GM23338 (cell line): ENCODE measurements at regions not wholly inside any gene's neighbourhood (a gene's known extent, or its start where the extent isn't known, plus 50 kb on each side); places are given as distances from the start of the nearest gene placed in this dataset.

Experiments
- ATAC-seq: fragments of 200-7000 bp; cut with Tn5 transposase; 3 replicates; pipeline ENCODE4 v1.9.1; 2020
- DNase-seq: peaks from one replicate; pipeline ENCODE4 v3.0.0-alpha.2; 2015; ENCODE audit warnings: low spot score
- H2AFZ ChIP-seq: fragments of 200-600 bp; sonication (generic); 2 replicates; pipeline ENCODE4 v1.8.0; 2016; ENCODE audit warnings: antibody characterized with exemption, mild to moderate bottlenecking, moderate library complexity
- H3F3A ChIP-seq: fragments of 200-600 bp; sonication (generic); replicated peaks from 2 replicates; pipeline ENCODE4 v1.8.0; 2017; ENCODE audit warnings: antibody characterized with exemption, mixed run types, low read depth
- H3K27ac ChIP-seq: fragments of 200-600 bp; sonication (generic); 2 replicates; pipeline ENCODE4 v1.6.1; 2016; ENCODE audit warnings: low read depth
- H3K27me3 ChIP-seq: fragments of 200-600 bp; sonication (generic); 2 replicates; pipeline ENCODE4 v1.8.0; 2016; ENCODE audit warnings: mild to moderate bottlenecking, mixed run types, moderate library complexity; ENCODE audit not compliant: insufficient read depth
- H3K36me3 ChIP-seq: fragments of 200-600 bp; sonication (generic); 2 replicates; pipeline ENCODE4 v1.8.0; 2016; ENCODE audit warnings: mild to moderate bottlenecking; ENCODE audit not compliant: insufficient read depth
- H3K4me1 ChIP-seq: fragments of 200-600 bp; sonication (generic); 2 replicates; pipeline ENCODE4 v1.8.0; 2016; ENCODE audit warnings: mild to moderate bottlenecking, moderate library complexity; ENCODE audit not compliant: insufficient read depth
- H3K4me2 ChIP-seq: fragments of 200-600 bp; sonication (generic); 2 replicates; pipeline ENCODE4 v1.7.1; 2017; ENCODE audit warnings: mixed run types
- H3K4me3 ChIP-seq: fragments of 200-600 bp; sonication (generic); 2 replicates; pipeline ENCODE4 v1.6.1; 2016; ENCODE audit warnings: mixed run types
- H3K79me2 ChIP-seq: fragments of 200-600 bp; sonication (generic); replicated peaks from 2 replicates; pipeline ENCODE4 v1.8.0; 2017; ENCODE audit warnings: mild to moderate bottlenecking; ENCODE audit not compliant: insufficient read depth
- H3K9me2 ChIP-seq: fragments of 200-600 bp; sonication (generic); 2 replicates; pipeline ENCODE4 v1.8.0; 2017; ENCODE audit not compliant: insufficient read depth
- H4K20me1 ChIP-seq: fragments of 200-600 bp; sonication (generic); replicated peaks from 2 replicates; pipeline ENCODE4 v1.8.0; 2017; ENCODE audit warnings: mild to moderate bottlenecking; ENCODE audit not compliant: insufficient read depth
- H3K27ac Mint-ChIP-seq: 2 replicates; pipeline ENCODE4 v1.8.0; 2020; ENCODE audit warnings: inconsistent platforms, mild to moderate bottlenecking, moderate library complexity, mixed read lengths
- H3K27me3 Mint-ChIP-seq: 3 replicates; pipeline ENCODE4 v1.8.0; 2022; ENCODE audit warnings: low read depth, mild to moderate bottlenecking, moderate library complexity, mixed read lengths, inconsistent platforms; ENCODE audit not compliant: insufficient read depth, poor library complexity
- H3K36me3 Mint-ChIP-seq: 3 replicates; pipeline ENCODE4 v1.8.0; 2021; ENCODE audit warnings: low read depth, mild to moderate bottlenecking, inconsistent platforms, moderate library complexity, mixed read lengths
- H3K4me1 Mint-ChIP-seq: 3 replicates; pipeline ENCODE4 v1.8.0; 2020; ENCODE audit warnings: mild to moderate bottlenecking, inconsistent platforms, mixed read lengths
- H3K4me3 Mint-ChIP-seq: 3 replicates; pipeline ENCODE4 v1.8.0; 2021; ENCODE audit warnings: moderate library complexity, mild to moderate bottlenecking, inconsistent platforms, mixed read lengths
- H3K9me3 Mint-ChIP-seq: 3 replicates; pipeline ENCODE4 v1.8.0; 2020; ENCODE audit warnings: moderate library complexity, mild to moderate bottlenecking, inconsistent platforms, mixed read lengths
- CREB1 ChIP-seq: fragments of 250-450 bp; sonication (Bioruptor Pico); IDR thresholded peaks from 2 replicates; pipeline ENCODE4 v1.5.0; 2020; ENCODE audit warnings: low read depth, mild to moderate bottlenecking, moderate library complexity
- EZH2 ChIP-seq: fragments of 200-600 bp; sonication (generic); IDR thresholded peaks from one replicate; pipeline ENCODE4 v1.8.0; 2017; ENCODE audit warnings: antibody characterized with exemption, mild to moderate bottlenecking, low read depth; ENCODE audit not compliant: unreplicated experiment
- EZH2phosphoT487 ChIP-seq: fragments of 200-600 bp; sonication (generic); IDR thresholded peaks from one replicate; pipeline ENCODE4 v1.8.1; 2018; ENCODE audit warnings: antibody characterized with exemption; ENCODE audit not compliant: unreplicated experiment
- JUNB ChIP-seq: IDR thresholded peaks from one replicate; pipeline ENCODE4 v1.6.1; 2016; ENCODE audit warnings: antibody characterized with exemption; ENCODE audit not compliant: unreplicated experiment
- NANOG ChIP-seq: IDR thresholded peaks from 2 replicates; pipeline ENCODE4 v1.6.1; 2016; ENCODE audit warnings: antibody characterized with exemption, borderline replicate concordance
- POLR2AphosphoS5 ChIP-seq: IDR thresholded peaks from 2 replicates; pipeline ENCODE4 v1.6.1; 2016; ENCODE audit warnings: antibody characterized with exemption, low read depth
- STAT1 ChIP-seq: IDR thresholded peaks from one replicate; pipeline ENCODE4 v1.6.1; 2016; ENCODE audit warnings: antibody characterized with exemption; ENCODE audit not compliant: unreplicated experiment
- ZNF114 ChIP-seq: fragments of 250-450 bp; sonication (Bioruptor Pico); IDR thresholded peaks from 2 replicates; pipeline ENCODE4 v1.5.0; 2020; ENCODE audit warnings: mild to moderate bottlenecking, moderate library complexity
- ZNF331 ChIP-seq: fragments of 250-450 bp; sonication (Bioruptor Pico); IDR thresholded peaks from 2 replicates; pipeline ENCODE4 v1.5.0; 2020; ENCODE audit warnings: low read depth, mild to moderate bottlenecking, moderate library complexity
- TF ChIP-seq, protein P1 (sequence below), 2 experiments: fragments of 200-600 bp in 1 of 2; sonication (generic) in 1 of 2; conservative IDR thresholded peaks; 2 replicates each; pipeline versions ENCODE4 v1.5.1 to v1.6.1; 2016 to 2017; ENCODE audit warnings: antibody characterized with exemption in 2 of 2, low read depth in 2 of 2, mild to moderate bottlenecking in 2 of 2, moderate library complexity in 1 of 2
- TF ChIP-seq, protein P2 (sequence below): IDR thresholded peaks from 2 replicates; pipeline ENCODE4 v1.6.1; 2016; ENCODE audit warnings: antibody characterized with exemption
- TF ChIP-seq, protein P3 (sequence below): fragments of 250-450 bp; sonication (Bioruptor Pico); IDR thresholded peaks from 2 replicates; pipeline ENCODE4 v1.5.0; 2020; ENCODE audit warnings: mild to moderate bottlenecking, moderate library complexity
- TF ChIP-seq, protein P4 (sequence below): IDR thresholded peaks from one replicate; pipeline ENCODE4 v1.6.1; 2018; ENCODE audit warnings: antibody characterized with exemption; ENCODE audit not compliant: unreplicated experiment

DNA sequence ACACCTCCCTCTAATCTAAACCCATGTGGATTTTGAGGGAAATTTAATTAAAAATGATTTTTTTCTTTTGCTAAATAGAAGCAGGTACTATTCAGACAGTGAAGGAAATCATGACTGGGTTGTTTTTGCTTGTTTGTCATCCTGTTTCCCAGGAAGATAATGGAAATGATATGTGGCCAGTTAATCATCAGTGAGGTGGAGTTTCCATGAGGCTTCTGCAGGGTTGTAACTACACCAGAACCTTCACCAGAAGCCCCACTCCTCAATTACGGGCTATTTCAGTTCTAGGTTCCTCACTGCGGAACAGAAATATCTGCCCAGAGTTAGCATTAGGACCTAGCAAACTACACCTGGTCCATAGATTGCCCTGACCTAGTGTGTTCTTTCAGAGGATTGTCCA is 394.0 kb downstream of the DLEU7 start (continued):
- TF ChIP-seq, protein P1, sequence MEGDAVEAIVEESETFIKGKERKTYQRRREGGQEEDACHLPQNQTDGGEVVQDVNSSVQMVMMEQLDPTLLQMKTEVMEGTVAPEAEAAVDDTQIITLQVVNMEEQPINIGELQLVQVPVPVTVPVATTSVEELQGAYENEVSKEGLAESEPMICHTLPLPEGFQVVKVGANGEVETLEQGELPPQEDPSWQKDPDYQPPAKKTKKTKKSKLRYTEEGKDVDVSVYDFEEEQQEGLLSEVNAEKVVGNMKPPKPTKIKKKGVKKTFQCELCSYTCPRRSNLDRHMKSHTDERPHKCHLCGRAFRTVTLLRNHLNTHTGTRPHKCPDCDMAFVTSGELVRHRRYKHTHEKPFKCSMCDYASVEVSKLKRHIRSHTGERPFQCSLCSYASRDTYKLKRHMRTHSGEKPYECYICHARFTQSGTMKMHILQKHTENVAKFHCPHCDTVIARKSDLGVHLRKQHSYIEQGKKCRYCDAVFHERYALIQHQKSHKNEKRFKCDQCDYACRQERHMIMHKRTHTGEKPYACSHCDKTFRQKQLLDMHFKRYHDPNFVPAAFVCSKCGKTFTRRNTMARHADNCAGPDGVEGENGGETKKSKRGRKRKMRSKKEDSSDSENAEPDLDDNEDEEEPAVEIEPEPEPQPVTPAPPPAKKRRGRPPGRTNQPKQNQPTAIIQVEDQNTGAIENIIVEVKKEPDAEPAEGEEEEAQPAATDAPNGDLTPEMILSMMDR (conservative IDR thresholded peaks at IDR 0.05; ENCODE audit: low read depth in 2 of 2), result no peak
- TF ChIP-seq ZNF114 (CRISPR knock-in tag) (no peak), EZH2phosphoT487 (no peak), POLR2AphosphoS5 (no peak), JUNB (no peak), ZNF331 (CRISPR knock-in tag) (no peak), STAT1 (no peak)
- TF ChIP-seq, protein P2, sequence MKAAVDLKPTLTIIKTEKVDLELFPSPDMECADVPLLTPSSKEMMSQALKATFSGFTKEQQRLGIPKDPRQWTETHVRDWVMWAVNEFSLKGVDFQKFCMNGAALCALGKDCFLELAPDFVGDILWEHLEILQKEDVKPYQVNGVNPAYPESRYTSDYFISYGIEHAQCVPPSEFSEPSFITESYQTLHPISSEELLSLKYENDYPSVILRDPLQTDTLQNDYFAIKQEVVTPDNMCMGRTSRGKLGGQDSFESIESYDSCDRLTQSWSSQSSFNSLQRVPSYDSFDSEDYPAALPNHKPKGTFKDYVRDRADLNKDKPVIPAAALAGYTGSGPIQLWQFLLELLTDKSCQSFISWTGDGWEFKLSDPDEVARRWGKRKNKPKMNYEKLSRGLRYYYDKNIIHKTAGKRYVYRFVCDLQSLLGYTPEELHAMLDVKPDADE, result no peak

DNA sequence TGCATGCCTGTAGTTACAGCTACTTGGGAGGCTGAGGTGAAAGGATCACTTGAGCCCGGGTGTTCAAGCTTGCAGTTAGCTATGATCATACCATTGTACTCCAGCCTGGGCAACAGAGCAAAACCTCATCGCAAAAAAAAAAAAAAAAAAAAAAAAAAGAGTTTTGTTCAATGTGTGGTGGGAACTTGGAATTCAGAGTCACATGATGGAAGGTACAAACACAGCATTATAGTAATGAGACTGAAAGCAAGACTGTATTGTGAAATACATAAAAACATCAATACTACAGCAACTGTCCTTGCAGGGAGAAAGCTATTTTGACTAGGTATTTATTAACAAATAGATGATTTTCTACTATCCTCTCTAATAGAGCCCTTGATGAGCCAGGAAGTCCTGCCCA is 393.2 kb downstream of the DLEU7 start:
- H3K4me3 Mint-ChIP-seq, result no peak overlapping the region
- H2AFZ ChIP-seq, result no peak overlapping the region
- no peak for ATAC-seq
- DNase-seq, result no peak
- H3K27me3 Mint-ChIP-seq, result peaks cover 2% of the 10 kb centered on the region
- peaks cover 7% of the 10 kb centered on the region; the same call in 2 of the 3 replicates for H3K9me3 Mint-ChIP-seq
- H3K36me3 Mint-ChIP-seq, result 0 out of 3 replicates have a peak, but pooled peaks cover 8% of the 10 kb centered on the region
- no peaks in the 10 kb centered on the region for H3K36me3 ChIP-seq
- TF ChIP-seq, protein P3, sequence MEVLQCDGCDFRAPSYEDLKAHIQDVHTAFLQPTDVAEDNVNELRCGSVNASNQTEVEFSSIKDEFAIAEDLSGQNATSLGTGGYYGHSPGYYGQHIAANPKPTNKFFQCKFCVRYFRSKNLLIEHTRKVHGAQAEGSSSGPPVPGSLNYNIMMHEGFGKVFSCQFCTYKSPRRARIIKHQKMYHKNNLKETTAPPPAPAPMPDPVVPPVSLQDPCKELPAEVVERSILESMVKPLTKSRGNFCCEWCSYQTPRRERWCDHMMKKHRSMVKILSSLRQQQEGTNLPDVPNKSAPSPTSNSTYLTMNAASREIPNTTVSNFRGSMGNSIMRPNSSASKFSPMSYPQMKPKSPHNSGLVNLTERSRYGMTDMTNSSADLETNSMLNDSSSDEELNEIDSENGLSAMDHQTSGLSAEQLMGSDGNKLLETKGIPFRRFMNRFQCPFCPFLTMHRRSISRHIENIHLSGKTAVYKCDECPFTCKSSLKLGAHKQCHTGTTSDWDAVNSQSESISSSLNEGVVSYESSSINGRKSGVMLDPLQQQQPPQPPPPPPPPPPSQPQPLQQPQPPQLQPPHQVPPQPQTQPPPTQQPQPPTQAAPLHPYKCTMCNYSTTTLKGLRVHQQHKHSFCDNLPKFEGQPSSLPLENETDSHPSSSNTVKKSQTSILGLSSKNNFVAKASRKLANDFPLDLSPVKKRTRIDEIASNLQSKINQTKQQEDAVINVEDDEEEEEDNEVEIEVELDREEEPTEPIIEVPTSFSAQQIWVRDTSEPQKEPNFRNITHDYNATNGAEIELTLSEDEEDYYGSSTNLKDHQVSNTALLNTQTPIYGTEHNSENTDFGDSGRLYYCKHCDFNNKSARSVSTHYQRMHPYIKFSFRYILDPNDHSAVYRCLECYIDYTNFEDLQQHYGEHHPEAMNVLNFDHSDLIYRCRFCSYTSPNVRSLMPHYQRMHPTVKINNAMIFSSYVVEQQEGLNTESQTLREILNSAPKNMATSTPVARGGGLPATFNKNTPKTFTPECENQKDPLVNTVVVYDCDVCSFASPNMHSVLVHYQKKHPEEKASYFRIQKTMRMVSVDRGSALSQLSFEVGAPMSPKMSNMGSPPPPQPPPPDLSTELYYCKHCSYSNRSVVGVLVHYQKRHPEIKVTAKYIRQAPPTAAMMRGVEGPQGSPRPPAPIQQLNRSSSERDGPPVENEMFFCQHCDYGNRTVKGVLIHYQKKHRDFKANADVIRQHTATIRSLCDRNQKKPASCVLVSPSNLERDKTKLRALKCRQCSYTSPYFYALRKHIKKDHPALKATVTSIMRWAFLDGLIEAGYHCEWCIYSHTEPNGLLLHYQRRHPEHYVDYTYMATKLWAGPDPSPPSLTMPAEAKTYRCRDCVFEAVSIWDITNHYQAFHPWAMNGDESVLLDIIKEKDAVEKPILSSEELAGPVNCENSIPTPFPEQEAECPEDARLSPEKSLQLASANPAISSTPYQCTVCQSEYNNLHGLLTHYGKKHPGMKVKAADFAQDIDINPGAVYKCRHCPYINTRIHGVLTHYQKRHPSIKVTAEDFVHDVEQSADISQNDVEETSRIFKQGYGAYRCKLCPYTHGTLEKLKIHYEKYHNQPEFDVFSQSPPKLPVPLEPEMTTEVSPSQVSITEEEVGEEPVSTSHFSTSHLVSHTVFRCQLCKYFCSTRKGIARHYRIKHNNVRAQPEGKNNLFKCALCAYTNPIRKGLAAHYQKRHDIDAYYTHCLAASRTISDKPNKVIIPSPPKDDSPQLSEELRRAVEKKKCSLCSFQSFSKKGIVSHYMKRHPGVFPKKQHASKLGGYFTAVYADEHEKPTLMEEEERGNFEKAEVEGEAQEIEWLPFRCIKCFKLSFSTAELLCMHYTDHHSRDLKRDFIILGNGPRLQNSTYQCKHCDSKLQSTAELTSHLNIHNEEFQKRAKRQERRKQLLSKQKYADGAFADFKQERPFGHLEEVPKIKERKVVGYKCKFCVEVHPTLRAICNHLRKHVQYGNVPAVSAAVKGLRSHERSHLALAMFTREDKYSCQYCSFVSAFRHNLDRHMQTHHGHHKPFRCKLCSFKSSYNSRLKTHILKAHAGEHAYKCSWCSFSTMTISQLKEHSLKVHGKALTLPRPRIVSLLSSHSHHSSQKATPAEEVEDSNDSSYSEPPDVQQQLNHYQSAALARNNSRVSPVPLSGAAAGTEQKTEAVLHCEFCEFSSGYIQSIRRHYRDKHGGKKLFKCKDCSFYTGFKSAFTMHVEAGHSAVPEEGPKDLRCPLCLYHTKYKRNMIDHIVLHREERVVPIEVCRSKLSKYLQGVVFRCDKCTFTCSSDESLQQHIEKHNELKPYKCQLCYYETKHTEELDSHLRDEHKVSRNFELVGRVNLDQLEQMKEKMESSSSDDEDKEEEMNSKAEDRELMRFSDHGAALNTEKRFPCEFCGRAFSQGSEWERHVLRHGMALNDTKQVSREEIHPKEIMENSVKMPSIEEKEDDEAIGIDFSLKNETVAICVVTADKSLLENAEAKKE (CRISPR knock-in tag), result no peak
- TF ChIP-seq ZNF114 (CRISPR knock-in tag) (no peak), NANOG (no peak), EZH2phosphoT487 (no peak), EZH2 (no peak), JUNB (no peak), POLR2AphosphoS5 (no peak), ZNF331 (CRISPR knock-in tag) (no peak), CREB1 (no peak)
- TF ChIP-seq, protein P4, sequence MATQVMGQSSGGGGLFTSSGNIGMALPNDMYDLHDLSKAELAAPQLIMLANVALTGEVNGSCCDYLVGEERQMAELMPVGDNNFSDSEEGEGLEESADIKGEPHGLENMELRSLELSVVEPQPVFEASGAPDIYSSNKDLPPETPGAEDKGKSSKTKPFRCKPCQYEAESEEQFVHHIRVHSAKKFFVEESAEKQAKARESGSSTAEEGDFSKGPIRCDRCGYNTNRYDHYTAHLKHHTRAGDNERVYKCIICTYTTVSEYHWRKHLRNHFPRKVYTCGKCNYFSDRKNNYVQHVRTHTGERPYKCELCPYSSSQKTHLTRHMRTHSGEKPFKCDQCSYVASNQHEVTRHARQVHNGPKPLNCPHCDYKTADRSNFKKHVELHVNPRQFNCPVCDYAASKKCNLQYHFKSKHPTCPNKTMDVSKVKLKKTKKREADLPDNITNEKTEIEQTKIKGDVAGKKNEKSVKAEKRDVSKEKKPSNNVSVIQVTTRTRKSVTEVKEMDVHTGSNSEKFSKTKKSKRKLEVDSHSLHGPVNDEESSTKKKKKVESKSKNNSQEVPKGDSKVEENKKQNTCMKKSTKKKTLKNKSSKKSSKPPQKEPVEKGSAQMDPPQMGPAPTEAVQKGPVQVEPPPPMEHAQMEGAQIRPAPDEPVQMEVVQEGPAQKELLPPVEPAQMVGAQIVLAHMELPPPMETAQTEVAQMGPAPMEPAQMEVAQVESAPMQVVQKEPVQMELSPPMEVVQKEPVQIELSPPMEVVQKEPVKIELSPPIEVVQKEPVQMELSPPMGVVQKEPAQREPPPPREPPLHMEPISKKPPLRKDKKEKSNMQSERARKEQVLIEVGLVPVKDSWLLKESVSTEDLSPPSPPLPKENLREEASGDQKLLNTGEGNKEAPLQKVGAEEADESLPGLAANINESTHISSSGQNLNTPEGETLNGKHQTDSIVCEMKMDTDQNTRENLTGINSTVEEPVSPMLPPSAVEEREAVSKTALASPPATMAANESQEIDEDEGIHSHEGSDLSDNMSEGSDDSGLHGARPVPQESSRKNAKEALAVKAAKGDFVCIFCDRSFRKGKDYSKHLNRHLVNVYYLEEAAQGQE, result no peak
- no peaks in the 10 kb centered on the region for H3K27me3 ChIP-seq
- H3K27ac Mint-ChIP-seq, result no peak overlapping the region
- H3K4me1 ChIP-seq, result peaks cover 44% of the 10 kb centered on the region
- no peak overlapping the region for H3K27ac ChIP-seq
- H3K4me3 ChIP-seq, result no peak overlapping the region
- H3K4me2 ChIP-seq, result no peak overlapping the region
- peaks cover 47% of the 10 kb centered on the region for H3K4me1 Mint-ChIP-seq
- H4K20me1 ChIP-seq, result no peaks in the 10 kb centered on the region
- H3K9me2 ChIP-seq, result no peaks in the 10 kb centered on the region
- no peaks in the 10 kb centered on the region for H3F3A ChIP-seq
- no peaks in the 10 kb centered on the region for H3K79me2 ChIP-seq
